SK-N-SH treated with all-trans-retinoic acid at 6 μM for 48 hours (cell line): ENCODE measurements at regions not wholly inside any gene's neighbourhood (a gene's known extent, or its start where the extent isn't known, plus 50 kb on each side); places are given as distances from the start of the nearest gene placed in this dataset.

Source experiments
- ATAC-seq: fragments of 200-7000 bp; cut with Tn5 transposase; 3 replicates; pipeline ENCODE4 v1.9.1; 2020; ENCODE audit warnings: mild to moderate bottlenecking, moderate library complexity
- ARNTL ChIP-seq: fragments of 450-650 bp; formaldehyde crosslinking; IDR thresholded peaks from 2 replicates; pipeline ENCODE4 v1.5.0; 2020; ENCODE audit warnings: low read depth, mild to moderate bottlenecking, moderate library complexity, borderline replicate concordance
- BACH2 ChIP-seq: fragments of 250-450 bp; sonication (Bioruptor Pico); IDR thresholded peaks from 2 replicates; pipeline ENCODE4 v1.9.0; 2021; ENCODE audit warnings: mild to moderate bottlenecking, borderline replicate concordance
- ESRRG ChIP-seq: fragments of 250-450 bp; sonication (Bioruptor Pico); IDR thresholded peaks from 2 replicates; pipeline ENCODE4 v1.6.1; 2021; ENCODE audit warnings: mild to moderate bottlenecking
- GLIS3 ChIP-seq: fragments of 250-450 bp; sonication (Bioruptor Pico); IDR thresholded peaks from 2 replicates; pipeline ENCODE4 v1.5.0; 2020; ENCODE audit warnings: mild to moderate bottlenecking, moderate library complexity
- ISL1 ChIP-seq: fragments of 250-450 bp; sonication (Bioruptor Pico); IDR thresholded peaks from 2 replicates; pipeline ENCODE4 v2.1.2; 2022; ENCODE audit warnings: mild to moderate bottlenecking, moderate library complexity
- OSR1 ChIP-seq: fragments of 250-450 bp; sonication (Bioruptor Pico); IDR thresholded peaks from 2 replicates; pipeline ENCODE4 v1.8.0; 2022; ENCODE audit warnings: moderate library complexity, mild to moderate bottlenecking, inconsistent platforms
- RARB ChIP-seq: fragments of 250-450 bp; sonication (Bioruptor Pico); IDR thresholded peaks from 2 replicates; pipeline ENCODE4 v1.8.0; 2021; ENCODE audit warnings: mild to moderate bottlenecking, moderate library complexity
- SNAI2 ChIP-seq: fragments of 250-450 bp; sonication (Bioruptor Pico); IDR thresholded peaks from 2 replicates; pipeline ENCODE4 v1.5.0; 2020; ENCODE audit warnings: mild to moderate bottlenecking, moderate library complexity
- TCF4 ChIP-seq: fragments of 250-450 bp; sonication (Bioruptor Pico); IDR thresholded peaks from 2 replicates; pipeline ENCODE4 v1.8.0; 2021; ENCODE audit warnings: mild to moderate bottlenecking, moderate library complexity, borderline replicate concordance
- TOX ChIP-seq: fragments of 250-450 bp; sonication (Bioruptor Pico); IDR thresholded peaks from 2 replicates; pipeline ENCODE4 v1.8.0; 2021; ENCODE audit warnings: mild to moderate bottlenecking, moderate library complexity, borderline replicate concordance
- ZFP3 ChIP-seq: fragments of 250-450 bp; sonication (Bioruptor Pico); IDR thresholded peaks from 2 replicates; pipeline ENCODE4 v1.5.0; 2020; ENCODE audit warnings: mild to moderate bottlenecking, moderate library complexity
- ZFP30 ChIP-seq: fragments of 450-650 bp; formaldehyde crosslinking; IDR thresholded peaks from 2 replicates; pipeline ENCODE4 v1.5.0; 2022; ENCODE audit warnings: mild to moderate bottlenecking, moderate library complexity
- ZNF70 ChIP-seq: fragments of 450-650 bp; formaldehyde crosslinking; IDR thresholded peaks from 2 replicates; pipeline ENCODE4 v1.5.0; 2020; ENCODE audit warnings: mild to moderate bottlenecking, moderate library complexity
- ZNF8 ChIP-seq: fragments of 450-650 bp; formaldehyde crosslinking; IDR thresholded peaks from 2 replicates; pipeline ENCODE4 v1.5.0; 2020; ENCODE audit warnings: mild to moderate bottlenecking, moderate library complexity
- TF ChIP-seq, protein P1 (sequence below): fragments of 250-450 bp; sonication (Bioruptor Pico); IDR thresholded peaks from 2 replicates; pipeline ENCODE4 v1.5.1; 2021; ENCODE audit warnings: mild to moderate bottlenecking, moderate library complexity
- TF ChIP-seq, protein P2 (sequence below): fragments of 250-450 bp; sonication (Bioruptor Pico); IDR thresholded peaks from 2 replicates; pipeline ENCODE4 v1.5.1; 2020; ENCODE audit warnings: low read depth, mild to moderate bottlenecking, moderate library complexity
- TF ChIP-seq, protein P3 (sequence below): fragments of 250-450 bp; sonication (Bioruptor Pico); IDR thresholded peaks from 2 replicates; pipeline ENCODE4 v1.5.0; 2020; ENCODE audit warnings: mild to moderate bottlenecking, moderate library complexity
- TF ChIP-seq, protein P4 (sequence below): fragments of 250-450 bp; sonication (Bioruptor Pico); IDR thresholded peaks from 2 replicates; pipeline ENCODE4 v1.8.0; 2021; ENCODE audit warnings: low read depth, mild to moderate bottlenecking, moderate library complexity, borderline replicate concordance
- TF ChIP-seq, protein P5 (sequence below): fragments of 250-450 bp; sonication (Bioruptor Pico); IDR thresholded peaks from 2 replicates; pipeline ENCODE4 v1.8.0; 2020; ENCODE audit warnings: mild to moderate bottlenecking, moderate library complexity, borderline replicate concordance

DNA sequence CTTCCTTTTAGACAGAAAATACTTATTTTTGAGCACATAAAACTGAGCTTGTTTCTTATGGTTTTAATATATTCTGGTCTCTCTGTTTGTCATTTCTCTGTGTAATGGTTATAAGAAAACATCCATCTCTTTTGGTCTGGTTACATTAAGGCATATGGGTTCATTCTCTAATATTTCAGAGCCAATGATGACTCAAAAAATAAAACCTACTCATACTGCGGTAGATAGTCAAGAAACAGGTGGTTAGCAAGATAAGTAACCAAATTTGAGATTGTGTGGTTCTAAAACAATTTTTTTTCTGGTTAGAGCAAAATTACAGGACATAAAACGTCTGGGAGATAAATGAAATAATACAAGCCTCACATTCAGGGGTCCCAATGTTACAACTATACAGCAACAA, 654.5 kb downstream of the STIM2 start:
- ATAC-seq: no peak

DNA sequence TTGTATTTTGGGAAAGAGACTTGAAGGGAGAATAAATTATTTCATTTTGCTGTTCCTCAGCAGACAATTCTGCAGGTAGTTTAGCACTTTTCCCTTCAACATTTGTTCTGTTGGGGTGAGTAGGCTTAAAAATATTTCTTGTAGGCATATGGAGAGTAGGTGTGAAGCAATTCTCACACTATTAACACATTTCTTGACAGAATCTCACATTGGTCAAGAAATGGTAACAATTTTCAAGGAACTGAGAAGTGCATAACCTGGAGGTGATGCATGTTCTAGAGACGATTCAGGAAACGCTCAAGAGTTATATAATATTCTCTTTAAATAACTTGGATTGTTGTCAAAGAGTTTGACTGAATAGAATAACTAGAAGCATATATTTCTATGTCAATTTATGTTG, 658.2 kb downstream of the STIM2 start:
- TF ChIP-seq OSR1 (CRISPR knock-in tag) (no peak), SNAI2 (CRISPR knock-in tag) (no peak), ISL1 (CRISPR knock-in tag) (no peak), RARB (CRISPR knock-in tag) (no peak), TOX (CRISPR knock-in tag) (no peak), ESRRG (CRISPR knock-in tag) (no peak), ZFP3 (CRISPR knock-in tag) (no peak), TCF4 (CRISPR knock-in tag) (no peak), ZNF8 (CRISPR knock-in tag) (no peak), ZFP30 (CRISPR knock-in tag) (no peak), ARNTL (CRISPR knock-in tag) (no peak), BACH2 (CRISPR knock-in tag) (no peak), GLIS3 (no peak), ZNF70 (no peak)
- TF ChIP-seq, protein P1, sequence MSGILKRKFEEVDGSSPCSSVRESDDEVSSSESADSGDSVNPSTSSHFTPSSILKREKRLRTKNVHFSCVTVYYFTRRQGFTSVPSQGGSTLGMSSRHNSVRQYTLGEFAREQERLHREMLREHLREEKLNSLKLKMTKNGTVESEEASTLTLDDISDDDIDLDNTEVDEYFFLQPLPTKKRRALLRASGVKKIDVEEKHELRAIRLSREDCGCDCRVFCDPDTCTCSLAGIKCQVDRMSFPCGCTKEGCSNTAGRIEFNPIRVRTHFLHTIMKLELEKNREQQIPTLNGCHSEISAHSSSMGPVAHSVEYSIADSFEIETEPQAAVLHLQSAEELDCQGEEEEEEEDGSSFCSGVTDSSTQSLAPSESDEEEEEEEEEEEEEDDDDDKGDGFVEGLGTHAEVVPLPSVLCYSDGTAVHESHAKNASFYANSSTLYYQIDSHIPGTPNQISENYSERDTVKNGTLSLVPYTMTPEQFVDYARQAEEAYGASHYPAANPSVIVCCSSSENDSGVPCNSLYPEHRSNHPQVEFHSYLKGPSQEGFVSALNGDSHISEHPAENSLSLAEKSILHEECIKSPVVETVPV (CRISPR knock-in tag): no peak
- TF ChIP-seq, protein P2, sequence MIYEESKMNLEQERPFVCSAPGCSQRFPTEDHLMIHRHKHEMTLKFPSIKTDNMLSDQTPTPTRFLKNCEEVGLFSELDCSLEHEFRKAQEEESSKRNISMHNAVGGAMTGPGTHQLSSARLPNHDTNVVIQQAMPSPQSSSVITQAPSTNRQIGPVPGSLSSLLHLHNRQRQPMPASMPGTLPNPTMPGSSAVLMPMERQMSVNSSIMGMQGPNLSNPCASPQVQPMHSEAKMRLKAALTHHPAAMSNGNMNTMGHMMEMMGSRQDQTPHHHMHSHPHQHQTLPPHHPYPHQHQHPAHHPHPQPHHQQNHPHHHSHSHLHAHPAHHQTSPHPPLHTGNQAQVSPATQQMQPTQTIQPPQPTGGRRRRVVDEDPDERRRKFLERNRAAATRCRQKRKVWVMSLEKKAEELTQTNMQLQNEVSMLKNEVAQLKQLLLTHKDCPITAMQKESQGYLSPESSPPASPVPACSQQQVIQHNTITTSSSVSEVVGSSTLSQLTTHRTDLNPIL (CRISPR knock-in tag): no peak
- TF ChIP-seq, protein P3, sequence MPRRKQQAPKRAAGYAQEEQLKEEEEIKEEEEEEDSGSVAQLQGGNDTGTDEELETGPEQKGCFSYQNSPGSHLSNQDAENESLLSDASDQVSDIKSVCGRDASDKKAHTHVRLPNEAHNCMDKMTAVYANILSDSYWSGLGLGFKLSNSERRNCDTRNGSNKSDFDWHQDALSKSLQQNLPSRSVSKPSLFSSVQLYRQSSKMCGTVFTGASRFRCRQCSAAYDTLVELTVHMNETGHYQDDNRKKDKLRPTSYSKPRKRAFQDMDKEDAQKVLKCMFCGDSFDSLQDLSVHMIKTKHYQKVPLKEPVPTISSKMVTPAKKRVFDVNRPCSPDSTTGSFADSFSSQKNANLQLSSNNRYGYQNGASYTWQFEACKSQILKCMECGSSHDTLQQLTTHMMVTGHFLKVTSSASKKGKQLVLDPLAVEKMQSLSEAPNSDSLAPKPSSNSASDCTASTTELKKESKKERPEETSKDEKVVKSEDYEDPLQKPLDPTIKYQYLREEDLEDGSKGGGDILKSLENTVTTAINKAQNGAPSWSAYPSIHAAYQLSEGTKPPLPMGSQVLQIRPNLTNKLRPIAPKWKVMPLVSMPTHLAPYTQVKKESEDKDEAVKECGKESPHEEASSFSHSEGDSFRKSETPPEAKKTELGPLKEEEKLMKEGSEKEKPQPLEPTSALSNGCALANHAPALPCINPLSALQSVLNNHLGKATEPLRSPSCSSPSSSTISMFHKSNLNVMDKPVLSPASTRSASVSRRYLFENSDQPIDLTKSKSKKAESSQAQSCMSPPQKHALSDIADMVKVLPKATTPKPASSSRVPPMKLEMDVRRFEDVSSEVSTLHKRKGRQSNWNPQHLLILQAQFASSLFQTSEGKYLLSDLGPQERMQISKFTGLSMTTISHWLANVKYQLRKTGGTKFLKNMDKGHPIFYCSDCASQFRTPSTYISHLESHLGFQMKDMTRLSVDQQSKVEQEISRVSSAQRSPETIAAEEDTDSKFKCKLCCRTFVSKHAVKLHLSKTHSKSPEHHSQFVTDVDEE (CRISPR knock-in tag): no peak
- TF ChIP-seq, protein P4, sequence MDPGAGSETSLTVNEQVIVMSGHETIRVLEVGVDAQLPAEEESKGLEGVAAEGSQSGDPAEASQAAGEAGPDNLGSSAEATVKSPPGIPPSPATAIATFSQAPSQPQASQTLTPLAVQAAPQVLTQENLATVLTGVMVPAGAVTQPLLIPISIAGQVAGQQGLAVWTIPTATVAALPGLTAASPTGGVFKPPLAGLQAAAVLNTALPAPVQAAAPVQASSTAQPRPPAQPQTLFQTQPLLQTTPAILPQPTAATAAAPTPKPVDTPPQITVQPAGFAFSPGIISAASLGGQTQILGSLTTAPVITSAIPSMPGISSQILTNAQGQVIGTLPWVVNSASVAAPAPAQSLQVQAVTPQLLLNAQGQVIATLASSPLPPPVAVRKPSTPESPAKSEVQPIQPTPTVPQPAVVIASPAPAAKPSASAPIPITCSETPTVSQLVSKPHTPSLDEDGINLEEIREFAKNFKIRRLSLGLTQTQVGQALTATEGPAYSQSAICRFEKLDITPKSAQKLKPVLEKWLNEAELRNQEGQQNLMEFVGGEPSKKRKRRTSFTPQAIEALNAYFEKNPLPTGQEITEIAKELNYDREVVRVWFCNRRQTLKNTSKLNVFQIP: no peak
- TF ChIP-seq, protein P5, sequence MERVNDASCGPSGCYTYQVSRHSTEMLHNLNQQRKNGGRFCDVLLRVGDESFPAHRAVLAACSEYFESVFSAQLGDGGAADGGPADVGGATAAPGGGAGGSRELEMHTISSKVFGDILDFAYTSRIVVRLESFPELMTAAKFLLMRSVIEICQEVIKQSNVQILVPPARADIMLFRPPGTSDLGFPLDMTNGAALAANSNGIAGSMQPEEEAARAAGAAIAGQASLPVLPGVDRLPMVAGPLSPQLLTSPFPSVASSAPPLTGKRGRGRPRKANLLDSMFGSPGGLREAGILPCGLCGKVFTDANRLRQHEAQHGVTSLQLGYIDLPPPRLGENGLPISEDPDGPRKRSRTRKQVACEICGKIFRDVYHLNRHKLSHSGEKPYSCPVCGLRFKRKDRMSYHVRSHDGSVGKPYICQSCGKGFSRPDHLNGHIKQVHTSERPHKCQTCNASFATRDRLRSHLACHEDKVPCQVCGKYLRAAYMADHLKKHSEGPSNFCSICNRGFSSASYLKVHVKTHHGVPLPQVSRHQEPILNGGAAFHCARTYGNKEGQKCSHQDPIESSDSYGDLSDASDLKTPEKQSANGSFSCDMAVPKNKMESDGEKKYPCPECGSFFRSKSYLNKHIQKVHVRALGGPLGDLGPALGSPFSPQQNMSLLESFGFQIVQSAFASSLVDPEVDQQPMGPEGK (CRISPR knock-in tag): no peak
- no peak for ATAC-seq

More for the DNA sequence above, 654.5 kb downstream of the STIM2 start:
- TF ChIP-seq ZFP30 (CRISPR knock-in tag): no peak
- TF ChIP-seq, protein P3 (CRISPR knock-in tag): no peak
- TF ChIP-seq, protein P5 (CRISPR knock-in tag): no peak
